ENCODE measurements at regions not wholly inside any gene's neighbourhood (a gene's known extent, or its start where the extent isn't known, plus 50 kb on each side); places are given as distances from the start of the nearest gene placed in this dataset.
"Not testable (repeated sequence)": the region's sequence is repeated elsewhere in the genome, so short reads cannot be mapped to it uniquely, and the experiment has no call there.

GRCh38 chr9:135403733-135404450, 75.7 kb upstream of the PPP1R26 start:
- no peak for DNase-seq (ENCODE audit: low read depth in 2 of 2)

GRCh38 chr9:135404451-135405144, 75.0 kb upstream of the PPP1R26 start:
- DNase-seq (ENCODE audit: low read depth in 2 of 2), result no peak

GRCh38 chr9:135405145-135405464, 74.5 kb upstream of the PPP1R26 start:
- DNase-seq (ENCODE audit: low read depth in 2 of 2), result not testable (repeated sequence)

- no peak for DNase-seq (ENCODE audit: low read depth in 2 of 2)
Observed at GRCh38 chr9:135408476-135409254, 70.9 kb upstream of the PPP1R26 start.

GRCh38 chr9:135409286-135410200, 70.0 kb upstream of the PPP1R26 start:
- no peak for DNase-seq (ENCODE audit: low read depth in 2 of 2)

- DNase-seq (ENCODE audit: low read depth in 2 of 2), result no peak
Observed at GRCh38 chr9:135410421-135410820, 69.2 kb upstream of the PPP1R26 start.

- DNase-seq (ENCODE audit: low read depth in 2 of 2), result no peak
Observed at GRCh38 chr9:135410831-135411473, 68.6 kb upstream of the PPP1R26 start.

- DNase-seq (ENCODE audit: low read depth in 2 of 2), result not testable (repeated sequence)
Observed at GRCh38 chr9:135411605-135412004, 68.0 kb upstream of the PPP1R26 start.

- peak in 1 of 2 donors; percentile 17 for DNase-seq (ENCODE audit: low read depth in 2 of 2)
Observed at GRCh38 chr9:135412315-135413085, 67.1 kb upstream of the PPP1R26 start.

- no peak for DNase-seq (ENCODE audit: low read depth in 2 of 2)
Observed at GRCh38 chr9:135413086-135413375, 66.6 kb upstream of the PPP1R26 start.

GRCh38 chr9:135413461-135413860, 66.1 kb upstream of the PPP1R26 start:
- DNase-seq (ENCODE audit: low read depth in 2 of 2), result no peak

- no peak for DNase-seq (ENCODE audit: low read depth in 2 of 2)
Observed at GRCh38 chr9:135414293-135414692, 65.3 kb upstream of the PPP1R26 start.

- no peak for DNase-seq (ENCODE audit: low read depth in 2 of 2)
Observed at GRCh38 chr9:135415586-135415985, 64.0 kb upstream of the PPP1R26 start.

GRCh38 chr9:135416664-135417290, 62.8 kb upstream of the PPP1R26 start:
- no peak for DNase-seq (ENCODE audit: low read depth in 2 of 2)

- no peak for DNase-seq (ENCODE audit: low read depth in 2 of 2)
Observed at GRCh38 chr9:135418161-135418560, 61.4 kb upstream of the PPP1R26 start.

- no peak for DNase-seq (ENCODE audit: low read depth in 2 of 2)
Observed at GRCh38 chr9:135419106-135419505, 60.5 kb upstream of the PPP1R26 start.

- DNase-seq (ENCODE audit: low read depth in 2 of 2), result no peak
Observed at GRCh38 chr9:135422341-135422944, 57.1 kb upstream of the PPP1R26 start.

- no peak for DNase-seq (ENCODE audit: low read depth in 2 of 2)
Observed at GRCh38 chr9:135423725-135424124, 55.9 kb upstream of the PPP1R26 start.

All from activated CD8-positive, alpha-beta memory T cell treated with anti-CD3 and anti-CD28 coated beads for 4 hours (primary cell).